Neural cell (in vitro differentiated cells): ENCODE measurements at regions not wholly inside any gene's neighbourhood (a gene's known extent, or its start where the extent isn't known, plus 50 kb on each side); places are given as distances from the start of the nearest gene placed in this dataset.

Experiments used
- H2AFZ ChIP-seq: fragments of 200-600, 300-800 bp; sonication (generic), shearing (Covaris generic); 2 replicates; pipeline ENCODE4 v1.6.0; 2014; ENCODE audit warnings: low read depth, mild to moderate bottlenecking, antibody characterized with exemption, low read length, moderate library complexity
- H3F3A ChIP-seq: fragments of 200-600 bp; shearing (Covaris generic); 2 replicates; pipeline ENCODE4 v1.6.1; 2016; ENCODE audit warnings: mild to moderate bottlenecking, moderate library complexity, mixed read lengths, antibody characterized with exemption, low read length; ENCODE audit not compliant: insufficient read depth, poor library complexity, severe bottlenecking
- H3K27ac ChIP-seq: fragments of 200-600, 300-800 bp; sonication (generic), shearing (Covaris generic); 2 replicates; pipeline ENCODE4 v1.5.1; 2014; ENCODE audit warnings: mild to moderate bottlenecking, low read length, moderate library complexity
- H3K27me3 ChIP-seq: fragments of 300-800, 200-600 bp; sonication (generic), shearing (Covaris generic); 2 replicates; pipeline ENCODE4 v1.6.0; 2014; ENCODE audit warnings: mild to moderate bottlenecking, low read depth, low read length, moderate library complexity; ENCODE audit not compliant: insufficient read depth
- H3K36me3 ChIP-seq: fragments of 300-800, 200-600 bp; sonication (generic), shearing (Covaris generic); 2 replicates; pipeline ENCODE4 v1.5.1; 2014; ENCODE audit warnings: mild to moderate bottlenecking, antibody characterized with exemption, low read length, moderate library complexity; ENCODE audit not compliant: insufficient read depth
- H3K4me2 ChIP-seq: fragments of 300-800, 200-600 bp; sonication (generic), shearing (Covaris generic); 2 replicates; pipeline ENCODE4 v1.6.0; 2014; ENCODE audit warnings: mild to moderate bottlenecking, low read length
- H3K4me3 ChIP-seq: fragments of 300-800, 200-600 bp; sonication (generic), shearing (Covaris generic); 2 replicates; pipeline ENCODE4 v1.5.1; 2014; ENCODE audit warnings: mild to moderate bottlenecking, low read length, moderate library complexity
- H3K79me2 ChIP-seq: fragments of 200-600 bp; shearing (Covaris generic); replicated peaks from 2 replicates; pipeline ENCODE4 v1.6.0; 2014; ENCODE audit warnings: mild to moderate bottlenecking, low read length, moderate library complexity; ENCODE audit not compliant: insufficient read depth
- H3K9ac ChIP-seq: fragments of 300-800, 200-600 bp; sonication (generic), shearing (Covaris generic); 2 replicates; pipeline ENCODE4 v1.6.1; 2016; ENCODE audit warnings: mild to moderate bottlenecking, low read length, mixed read lengths
- H3K9me2 ChIP-seq: fragments of 200-600 bp; shearing (Covaris generic); 2 replicates; pipeline ENCODE4 v1.6.1; 2016; ENCODE audit warnings: mild to moderate bottlenecking, low read length, mixed read lengths; ENCODE audit not compliant: insufficient read depth
- H3K9me3 ChIP-seq: fragments of 200-600, 300-800 bp; sonication (generic), shearing (Covaris generic); 2 replicates; pipeline ENCODE4 v1.6.1; 2016; ENCODE audit warnings: mild to moderate bottlenecking, mixed run types, low read length, moderate library complexity, mixed read lengths
- H4K20me1 ChIP-seq: fragments of 200-600 bp; shearing (Covaris generic); 2 replicates; pipeline ENCODE4 v1.6.1; 2016; ENCODE audit warnings: mild to moderate bottlenecking, mixed run types; ENCODE audit not compliant: insufficient read depth
- EP300 ChIP-seq: fragments of 450-650 bp; conservative IDR thresholded peaks from 2 replicates; pipeline ENCODE4 v1.6.1; 2014; ENCODE audit warnings: antibody characterized with exemption, mild to moderate bottlenecking, moderate library complexity; ENCODE audit not compliant: poor library complexity, severe bottlenecking
- EZH2 ChIP-seq: fragments of 200-600, 300-800 bp; shearing (Covaris generic), sonication (generic); IDR thresholded peaks from 2 replicates; pipeline ENCODE4 v1.6.1; 2014; ENCODE audit warnings: antibody characterized with exemption, low read length, borderline replicate concordance, mild to moderate bottlenecking; ENCODE audit not compliant: insufficient read depth, poor library complexity, severe bottlenecking
- MXI1 ChIP-seq: fragments of 450-650 bp; conservative IDR thresholded peaks from 2 replicates; pipeline ENCODE4 v1.6.1; 2014; ENCODE audit warnings: antibody characterized with exemption, mild to moderate bottlenecking; ENCODE audit not compliant: poor library complexity, severe bottlenecking
- POLR2AphosphoS5 ChIP-seq: IDR thresholded peaks from 2 replicates; pipeline ENCODE4 v1.6.1; 2012
- RAD21 ChIP-seq: fragments of 450-650 bp; conservative IDR thresholded peaks from 2 replicates; pipeline ENCODE4 v1.6.1; 2014; ENCODE audit warnings: antibody characterized with exemption, mild to moderate bottlenecking, moderate library complexity
- SMC3 ChIP-seq: fragments of 450-650 bp; conservative IDR thresholded peaks from 2 replicates; pipeline ENCODE4 v1.6.1; 2014; ENCODE audit warnings: antibody characterized with exemption, mild to moderate bottlenecking, moderate library complexity; ENCODE audit not compliant: poor library complexity
- TAF1 ChIP-seq: IDR thresholded peaks from 2 replicates; pipeline ENCODE4 v1.6.1; 2012; ENCODE audit warnings: low read depth
- TF ChIP-seq, protein P1 (sequence below): IDR thresholded peaks from 2 replicates; pipeline ENCODE4 v1.6.1; 2012; ENCODE audit warnings: borderline replicate concordance
- TF ChIP-seq, protein P2 (sequence below): fragments of 450-650 bp; IDR thresholded peaks from 2 replicates; pipeline ENCODE4 v1.5.1; 2014; ENCODE audit warnings: antibody characterized with exemption, mild to moderate bottlenecking, moderate library complexity; ENCODE audit not compliant: poor library complexity, severe bottlenecking

GRCh38 chr9:83130541-83130940 is 67.6 kb upstream of the RASEF start:
- Histone ChIP-seq H3K79me2 (no peaks in the 10 kb centered on the region), H3K4me3 (no peak overlapping the region), H3K36me3 (no peaks in the 10 kb centered on the region), H3K9me3 (no peaks in the 10 kb centered on the region), H3K27ac (no peak overlapping the region), H3K9me2 (no peaks in the 10 kb centered on the region), H3K9ac (no peak overlapping the region), H4K20me1 (no peaks in the 10 kb centered on the region), H3F3A (no peaks in the 10 kb centered on the region), H3K27me3 (no peaks in the 10 kb centered on the region), H2AFZ (no peak overlapping the region), H3K4me2 (no peak overlapping the region)
- TF ChIP-seq RAD21 (no peak), POLR2AphosphoS5 (no peak), SMC3 (no peak), EP300 (no peak), TAF1 (no peak), EZH2 (no peak), MXI1 (no peak)
- TF ChIP-seq, protein P1, sequence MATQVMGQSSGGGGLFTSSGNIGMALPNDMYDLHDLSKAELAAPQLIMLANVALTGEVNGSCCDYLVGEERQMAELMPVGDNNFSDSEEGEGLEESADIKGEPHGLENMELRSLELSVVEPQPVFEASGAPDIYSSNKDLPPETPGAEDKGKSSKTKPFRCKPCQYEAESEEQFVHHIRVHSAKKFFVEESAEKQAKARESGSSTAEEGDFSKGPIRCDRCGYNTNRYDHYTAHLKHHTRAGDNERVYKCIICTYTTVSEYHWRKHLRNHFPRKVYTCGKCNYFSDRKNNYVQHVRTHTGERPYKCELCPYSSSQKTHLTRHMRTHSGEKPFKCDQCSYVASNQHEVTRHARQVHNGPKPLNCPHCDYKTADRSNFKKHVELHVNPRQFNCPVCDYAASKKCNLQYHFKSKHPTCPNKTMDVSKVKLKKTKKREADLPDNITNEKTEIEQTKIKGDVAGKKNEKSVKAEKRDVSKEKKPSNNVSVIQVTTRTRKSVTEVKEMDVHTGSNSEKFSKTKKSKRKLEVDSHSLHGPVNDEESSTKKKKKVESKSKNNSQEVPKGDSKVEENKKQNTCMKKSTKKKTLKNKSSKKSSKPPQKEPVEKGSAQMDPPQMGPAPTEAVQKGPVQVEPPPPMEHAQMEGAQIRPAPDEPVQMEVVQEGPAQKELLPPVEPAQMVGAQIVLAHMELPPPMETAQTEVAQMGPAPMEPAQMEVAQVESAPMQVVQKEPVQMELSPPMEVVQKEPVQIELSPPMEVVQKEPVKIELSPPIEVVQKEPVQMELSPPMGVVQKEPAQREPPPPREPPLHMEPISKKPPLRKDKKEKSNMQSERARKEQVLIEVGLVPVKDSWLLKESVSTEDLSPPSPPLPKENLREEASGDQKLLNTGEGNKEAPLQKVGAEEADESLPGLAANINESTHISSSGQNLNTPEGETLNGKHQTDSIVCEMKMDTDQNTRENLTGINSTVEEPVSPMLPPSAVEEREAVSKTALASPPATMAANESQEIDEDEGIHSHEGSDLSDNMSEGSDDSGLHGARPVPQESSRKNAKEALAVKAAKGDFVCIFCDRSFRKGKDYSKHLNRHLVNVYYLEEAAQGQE, result no peak
- TF ChIP-seq, protein P2, sequence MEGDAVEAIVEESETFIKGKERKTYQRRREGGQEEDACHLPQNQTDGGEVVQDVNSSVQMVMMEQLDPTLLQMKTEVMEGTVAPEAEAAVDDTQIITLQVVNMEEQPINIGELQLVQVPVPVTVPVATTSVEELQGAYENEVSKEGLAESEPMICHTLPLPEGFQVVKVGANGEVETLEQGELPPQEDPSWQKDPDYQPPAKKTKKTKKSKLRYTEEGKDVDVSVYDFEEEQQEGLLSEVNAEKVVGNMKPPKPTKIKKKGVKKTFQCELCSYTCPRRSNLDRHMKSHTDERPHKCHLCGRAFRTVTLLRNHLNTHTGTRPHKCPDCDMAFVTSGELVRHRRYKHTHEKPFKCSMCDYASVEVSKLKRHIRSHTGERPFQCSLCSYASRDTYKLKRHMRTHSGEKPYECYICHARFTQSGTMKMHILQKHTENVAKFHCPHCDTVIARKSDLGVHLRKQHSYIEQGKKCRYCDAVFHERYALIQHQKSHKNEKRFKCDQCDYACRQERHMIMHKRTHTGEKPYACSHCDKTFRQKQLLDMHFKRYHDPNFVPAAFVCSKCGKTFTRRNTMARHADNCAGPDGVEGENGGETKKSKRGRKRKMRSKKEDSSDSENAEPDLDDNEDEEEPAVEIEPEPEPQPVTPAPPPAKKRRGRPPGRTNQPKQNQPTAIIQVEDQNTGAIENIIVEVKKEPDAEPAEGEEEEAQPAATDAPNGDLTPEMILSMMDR, result no peak

DNA sequence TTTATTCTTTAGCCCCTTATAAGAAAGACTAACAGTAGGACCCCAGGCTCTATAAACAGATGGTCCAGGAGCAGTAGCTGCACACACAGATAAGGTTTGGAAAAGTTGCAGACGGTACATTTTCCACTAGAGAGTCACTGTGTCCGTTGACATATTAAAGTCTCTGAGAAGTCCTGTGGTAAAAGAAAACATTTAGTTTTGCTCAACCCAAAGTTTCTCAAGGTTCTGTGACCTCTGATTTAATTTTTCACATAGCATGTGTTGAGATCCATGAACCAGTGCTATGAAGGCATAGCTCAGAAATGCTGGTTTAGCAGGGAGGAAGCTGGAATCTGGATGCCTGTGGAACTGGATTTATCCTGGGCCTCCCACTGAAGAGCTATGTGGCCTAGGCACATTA is 62.7 kb upstream of the RASEF start:
- Histone ChIP-seq H3F3A (no peaks in the 10 kb centered on the region), H3K36me3 (no peaks in the 10 kb centered on the region), H4K20me1 (no peaks in the 10 kb centered on the region), H3K27ac (no peak overlapping the region), H3K79me2 (no peaks in the 10 kb centered on the region), H3K27me3 (no peaks in the 10 kb centered on the region), H3K9ac (no peak overlapping the region), H3K9me2 (no peaks in the 10 kb centered on the region), H3K9me3 (no peaks in the 10 kb centered on the region), H3K4me3 (no peak overlapping the region), H2AFZ (no peak overlapping the region), H3K4me2 (no peak overlapping the region)
- TF ChIP-seq, protein P1, result no peak
- no peak for TF ChIP-seq SMC3
- TF ChIP-seq TAF1, result no peak
- no peak for TF ChIP-seq EP300
- TF ChIP-seq POLR2AphosphoS5, result no peak
